T-helper 17 cell (primary cell): ENCODE measurements at regions not wholly inside any gene's neighbourhood (a gene's known extent, or its start where the extent isn't known, plus 50 kb on each side); places are given as distances from the start of the nearest gene placed in this dataset.

Source experiments
- ATAC-seq: fragments of 150-1000 bp; cut with Tn5 transposase; 2 replicates; pipeline ENCODE4 v1.10.0; 2021; ENCODE audit warnings: mild to moderate bottlenecking, moderate library complexity
- DNase-seq, 3 donors: peaks; one replicate each; pipeline versions ENCODE4 v3.0.0 to v3.0.0-alpha.2; 2020 to 2021
- H3K9me3 ChIP-seq: one replicate; pipeline ENCODE4 v1.7.0; 2013; ENCODE audit warnings: low read length, mild to moderate bottlenecking; ENCODE audit not compliant: control insufficient read depth, poor library complexity, severe bottlenecking
- H3K27ac Mint-ChIP-seq: one replicate; pipeline ENCODE4 v1.8.0; 2022; ENCODE audit warnings: mild to moderate bottlenecking, moderate library complexity, mixed read lengths
- H3K27me3 Mint-ChIP-seq: one replicate; pipeline ENCODE4 v1.8.0; 2022; ENCODE audit warnings: mixed read lengths
- H3K36me3 Mint-ChIP-seq: one replicate; pipeline ENCODE4 v1.8.0; 2022; ENCODE audit warnings: low read depth, mixed read lengths
- H3K4me1 Mint-ChIP-seq: one replicate; pipeline ENCODE4 v1.8.0; 2022; ENCODE audit warnings: mild to moderate bottlenecking, mixed read lengths
- H3K4me3 Mint-ChIP-seq: one replicate; pipeline ENCODE4 v1.8.0; 2022; ENCODE audit warnings: mild to moderate bottlenecking, moderate library complexity, mixed read lengths

GRCh38 chr15:81562986-81563385 lies 189.0 kb upstream of the TMC3 start:
- H3K4me3 Mint-ChIP-seq, result no peak overlapping the region
- no peak overlapping the region for H3K27ac Mint-ChIP-seq
- no peak for DNase-seq
- ATAC-seq, result no peak
- no peaks in the 10 kb centered on the region for H3K36me3 Mint-ChIP-seq
- no peaks in the 10 kb centered on the region for H3K9me3 ChIP-seq
- peaks cover 13% of the 10 kb centered on the region for H3K27me3 Mint-ChIP-seq
- no peaks in the 10 kb centered on the region for H3K4me1 Mint-ChIP-seq

- ATAC-seq, result no peak
- no peaks in the 10 kb centered on the region for H3K9me3 ChIP-seq
- H3K36me3 Mint-ChIP-seq, result no peaks in the 10 kb centered on the region
- peaks cover 14% of the 10 kb centered on the region for H3K27me3 Mint-ChIP-seq
- no peak overlapping the region for H3K4me3 Mint-ChIP-seq
- no peak for DNase-seq
- H3K4me1 Mint-ChIP-seq, result no peaks in the 10 kb centered on the region
- H3K27ac Mint-ChIP-seq, result no peak overlapping the region
Measured at GRCh38 chr15:81560405-81560804, 186.4 kb upstream of the TMC3 start.

DNA sequence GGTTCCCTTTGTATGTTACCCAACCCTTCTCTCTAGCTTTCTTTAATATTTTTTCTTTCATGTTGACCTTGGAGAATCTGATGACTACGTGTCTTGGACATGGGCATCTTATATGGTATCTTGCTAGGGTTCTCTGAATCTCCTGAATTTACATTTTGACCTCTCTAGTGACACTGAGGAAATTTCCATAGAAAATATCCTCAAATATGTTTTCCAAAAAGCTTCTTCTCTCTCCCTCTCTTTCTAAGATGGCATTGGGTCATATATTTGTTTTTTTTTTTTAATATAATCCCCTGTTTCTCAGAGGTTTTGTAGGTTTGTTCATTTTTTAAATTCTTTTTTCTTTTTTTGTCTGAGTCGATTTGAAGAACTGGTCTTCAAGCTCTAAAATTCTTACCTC lies 184.0 kb upstream of the TMC3 start:
- no peaks in the 10 kb centered on the region for H3K4me1 Mint-ChIP-seq
- ATAC-seq, result no peak
- no peaks in the 10 kb centered on the region for H3K36me3 Mint-ChIP-seq
- no peak overlapping the region for H3K4me3 Mint-ChIP-seq
- peaks cover 27% of the 10 kb centered on the region for H3K27me3 Mint-ChIP-seq
- H3K27ac Mint-ChIP-seq, result no peak overlapping the region
- no peaks in the 10 kb centered on the region for H3K9me3 ChIP-seq
- DNase-seq, result no peak

- H3K27me3 Mint-ChIP-seq, result peaks cover 29% of the 10 kb centered on the region
- H3K27ac Mint-ChIP-seq, result no peak overlapping the region
- no peaks in the 10 kb centered on the region for H3K4me1 Mint-ChIP-seq
- H3K4me3 Mint-ChIP-seq, result no peak overlapping the region
- ATAC-seq (no peak), DNase-seq (no peak)
- no peaks in the 10 kb centered on the region for H3K9me3 ChIP-seq
- H3K36me3 Mint-ChIP-seq, result no peaks in the 10 kb centered on the region
Measured at GRCh38 chr15:81555346-81555745, 181.3 kb upstream of the TMC3 start.

- Mint-ChIP-seq H3K36me3 (no peaks in the 10 kb centered on the region), H3K27me3 (peaks cover 37% of the 10 kb centered on the region), H3K4me3 (no peak overlapping the region), H3K4me1 (no peaks in the 10 kb centered on the region), H3K27ac (no peak overlapping the region)
- DNase-seq, result no peak
- no peaks in the 10 kb centered on the region for H3K9me3 ChIP-seq
- ATAC-seq, result no peak
Measured at GRCh38 chr15:81548365-81549130, 174.5 kb upstream of the TMC3 start.

DNA sequence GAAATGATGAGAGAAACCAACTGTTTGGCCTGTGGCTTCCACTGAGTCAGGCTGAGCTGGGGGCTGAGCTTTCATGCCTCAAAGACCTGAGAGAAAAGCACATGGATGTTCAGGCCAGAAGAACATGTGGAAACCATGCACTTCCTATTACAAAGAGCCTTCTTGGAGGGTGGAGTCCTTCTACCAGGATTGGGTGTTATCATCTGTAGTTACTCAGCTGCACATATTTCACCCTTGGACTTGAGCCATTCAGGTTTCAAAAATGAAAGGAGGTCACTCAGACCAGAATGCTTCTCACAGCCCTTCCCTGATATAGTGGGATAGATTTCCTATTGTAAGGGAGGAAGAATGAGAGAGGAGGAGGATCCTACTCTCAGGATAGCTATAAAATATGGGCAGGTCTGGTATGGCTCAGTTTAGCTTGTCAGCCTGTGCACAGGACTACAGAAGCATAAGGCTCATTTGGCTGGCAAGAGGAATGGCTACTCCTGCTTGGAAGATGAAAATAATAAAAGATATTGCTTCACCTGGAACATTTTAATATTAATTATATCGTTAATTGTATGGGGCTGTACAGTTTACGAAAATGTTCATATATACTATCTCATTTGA lies 173.6 kb upstream of the TMC3 start:
- H3K4me1 Mint-ChIP-seq, result no peaks in the 10 kb centered on the region
- no peak overlapping the region for H3K4me3 Mint-ChIP-seq
- H3K27ac Mint-ChIP-seq, result no peak overlapping the region
- ATAC-seq (no peak), DNase-seq (no peak)
- H3K36me3 Mint-ChIP-seq, result no peaks in the 10 kb centered on the region
- peaks cover 35% of the 10 kb centered on the region for H3K27me3 Mint-ChIP-seq
- no peaks in the 10 kb centered on the region for H3K9me3 ChIP-seq

DNA sequence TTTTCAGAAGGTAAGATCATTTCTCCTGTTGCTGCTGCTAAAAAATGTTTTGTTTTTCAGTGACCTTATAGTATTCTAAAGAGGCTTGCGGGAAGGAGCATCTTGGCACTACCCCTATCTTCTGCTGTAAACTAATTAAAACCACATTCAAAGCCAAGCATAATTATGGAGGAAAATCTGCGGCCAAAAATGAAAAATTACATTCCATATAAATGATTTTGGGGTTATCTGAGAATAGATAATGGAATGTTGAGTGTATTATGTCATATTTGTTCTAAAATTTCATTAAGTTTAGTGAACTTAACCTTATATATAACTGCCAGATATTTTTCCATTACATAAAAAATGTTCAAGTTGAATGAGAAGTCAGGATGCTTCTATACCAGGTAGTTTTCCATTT lies 170.4 kb upstream of the TMC3 start:
- H3K4me3 Mint-ChIP-seq, result no peak overlapping the region
- no peak overlapping the region for H3K27ac Mint-ChIP-seq
- DNase-seq (no peak), ATAC-seq (no peak)
- H3K4me1 Mint-ChIP-seq, result no peaks in the 10 kb centered on the region
- H3K27me3 Mint-ChIP-seq, result peaks cover 46% of the 10 kb centered on the region
- no peaks in the 10 kb centered on the region for H3K9me3 ChIP-seq
- H3K36me3 Mint-ChIP-seq, result no peaks in the 10 kb centered on the region

DNA sequence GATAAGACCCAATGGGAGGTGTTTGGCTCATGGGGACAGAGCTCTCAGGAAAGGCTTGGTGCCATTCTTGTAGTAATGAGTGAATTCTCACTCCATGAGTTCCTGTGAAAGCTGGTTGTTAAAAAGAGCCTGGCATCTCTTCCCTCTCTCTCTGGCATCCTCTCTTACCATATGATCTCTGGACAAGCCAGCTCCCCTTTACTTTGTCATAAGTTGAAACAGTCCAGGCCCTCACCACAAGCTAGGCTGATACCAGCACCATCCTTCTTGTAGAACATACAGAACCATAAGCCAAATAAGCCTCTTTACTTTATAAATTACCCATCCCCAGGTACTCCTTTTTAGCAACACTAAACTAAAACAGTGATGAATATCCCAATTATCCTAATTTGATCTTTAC lies 166.9 kb upstream of the TMC3 start:
- H3K4me1 Mint-ChIP-seq, result no peaks in the 10 kb centered on the region
- H3K36me3 Mint-ChIP-seq, result no peaks in the 10 kb centered on the region
- no peak for ATAC-seq
- no peak for DNase-seq
- no peak overlapping the region for H3K4me3 Mint-ChIP-seq
- no peaks in the 10 kb centered on the region for H3K9me3 ChIP-seq
- H3K27me3 Mint-ChIP-seq, result peaks cover 57% of the 10 kb centered on the region
- H3K27ac Mint-ChIP-seq, result no peak overlapping the region

DNA sequence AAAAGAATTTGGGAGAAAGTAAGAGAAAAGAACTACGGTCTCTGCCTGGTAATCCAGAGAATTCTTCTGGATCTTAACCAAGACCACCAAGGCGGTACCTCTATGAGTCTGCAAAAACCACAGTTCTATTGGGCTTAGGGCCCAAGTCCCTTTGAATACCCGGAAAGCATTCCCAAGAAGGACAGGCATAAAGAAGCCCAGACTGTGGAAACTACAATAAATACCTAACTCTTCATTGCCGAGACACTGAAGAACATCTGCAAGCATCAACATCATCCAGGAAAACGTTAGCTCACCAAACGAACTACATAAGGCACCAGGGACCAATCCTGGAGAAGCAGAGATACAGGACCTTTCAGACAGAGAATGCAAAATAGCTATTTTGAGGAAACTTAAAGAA lies 162.3 kb upstream of the TMC3 start:
- no peak for ATAC-seq

GRCh38 chr15:81534124-81534523 lies 160.1 kb upstream of the TMC3 start:
- Mint-ChIP-seq H3K27ac (no peak overlapping the region), H3K27me3 (peaks cover 52% of the 10 kb centered on the region), H3K4me1 (no peaks in the 10 kb centered on the region), H3K4me3 (no peak overlapping the region), H3K36me3 (no peaks in the 10 kb centered on the region)
- no peaks in the 10 kb centered on the region for H3K9me3 ChIP-seq
- ATAC-seq (no peak), DNase-seq (no peak)

More for the DNA sequence above, 162.3 kb upstream of the TMC3 start:
- no peak overlapping the region for H3K27ac Mint-ChIP-seq
- H3K4me1 Mint-ChIP-seq, result no peaks in the 10 kb centered on the region
- H3K9me3 ChIP-seq, result no peaks in the 10 kb centered on the region
- H3K27me3 Mint-ChIP-seq, result peaks cover 59% of the 10 kb centered on the region
- H3K4me3 Mint-ChIP-seq, result no peak overlapping the region
- H3K36me3 Mint-ChIP-seq, result no peaks in the 10 kb centered on the region
- no peak for DNase-seq

DNA sequence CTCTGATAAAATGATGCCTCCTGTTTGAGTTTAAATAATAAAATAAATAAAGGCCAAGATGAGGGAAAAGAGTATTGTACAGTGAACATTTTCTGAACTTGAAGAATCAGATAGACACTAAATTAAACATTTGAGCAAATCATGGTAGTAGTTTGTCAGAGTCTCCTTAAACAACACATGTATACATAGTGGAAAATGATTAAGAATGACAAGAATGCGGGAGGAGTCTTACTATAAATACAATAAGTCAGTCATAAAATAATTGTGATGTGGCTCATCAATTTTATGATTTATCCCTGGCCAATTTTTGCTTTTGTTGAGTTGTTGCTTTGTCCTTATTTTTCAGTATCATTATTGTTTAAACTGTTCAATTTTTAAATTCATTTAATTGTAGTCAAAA lies 158.0 kb upstream of the TMC3 start:
- Mint-ChIP-seq H3K36me3 (no peaks in the 10 kb centered on the region), H3K27me3 (peaks cover 37% of the 10 kb centered on the region), H3K4me3 (no peak overlapping the region), H3K27ac (no peak overlapping the region), H3K4me1 (no peaks in the 10 kb centered on the region)
- ATAC-seq (no peak), DNase-seq (no peak)
- no peaks in the 10 kb centered on the region for H3K9me3 ChIP-seq

GRCh38 chr15:81531109-81531592 lies 157.1 kb upstream of the TMC3 start:
- DNase-seq (no peak), ATAC-seq (no peak)
- Mint-ChIP-seq H3K4me1 (no peaks in the 10 kb centered on the region), H3K27ac (no peak overlapping the region), H3K27me3 (peaks cover 31% of the 10 kb centered on the region), H3K36me3 (no peaks in the 10 kb centered on the region), H3K4me3 (no peak overlapping the region)
- no peaks in the 10 kb centered on the region for H3K9me3 ChIP-seq

- ATAC-seq (no peak), DNase-seq (no peak)
- H3K9me3 ChIP-seq, result no peaks in the 10 kb centered on the region
- no peak overlapping the region for H3K27ac Mint-ChIP-seq
- no peak overlapping the region for H3K4me3 Mint-ChIP-seq
- no peaks in the 10 kb centered on the region for H3K36me3 Mint-ChIP-seq
- H3K27me3 Mint-ChIP-seq, result peaks cover 24% of the 10 kb centered on the region
- no peaks in the 10 kb centered on the region for H3K4me1 Mint-ChIP-seq
Measured at GRCh38 chr15:81530271-81530691, 156.3 kb upstream of the TMC3 start.

DNA sequence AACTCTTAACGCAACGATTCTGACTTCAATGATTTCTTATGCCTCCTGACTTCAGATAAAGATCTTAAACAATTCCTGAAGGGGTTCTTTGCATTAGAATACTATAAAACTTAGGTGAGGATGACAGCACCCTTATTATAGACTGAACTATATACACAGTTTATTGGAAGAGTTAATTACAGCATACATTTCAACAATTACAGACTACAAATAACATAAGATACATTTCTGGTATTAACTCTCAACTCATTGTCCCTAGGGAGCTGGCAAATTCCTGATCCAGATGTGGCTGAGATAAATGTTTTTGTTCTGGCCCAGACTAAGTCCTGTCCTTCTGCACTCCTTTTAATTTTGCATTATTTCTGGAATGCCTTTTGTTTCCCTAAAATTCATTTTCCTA lies 155.5 kb upstream of the TMC3 start:
- Mint-ChIP-seq H3K4me3 (no peak overlapping the region), H3K27me3 (peaks cover 31% of the 10 kb centered on the region), H3K27ac (no peak overlapping the region), H3K36me3 (no peaks in the 10 kb centered on the region), H3K4me1 (no peaks in the 10 kb centered on the region)
- no peaks in the 10 kb centered on the region for H3K9me3 ChIP-seq
- no peak for ATAC-seq
- DNase-seq, result no peak
